GM18505 (cell line): ENCODE measurements at regions not wholly inside any gene's neighbourhood (a gene's known extent, or its start where the extent isn't known, plus 50 kb on each side); places are given as distances from the start of the nearest gene placed in this dataset.
A peak's percentile ranks its signal among the peaks of the same experiment; 100 is the strongest.

Source experiments
- ATAC-seq: cut with Tn5 transposase; IDR thresholded peaks from one replicate; pipeline ENCODE4 v1.9.1; 2021; ENCODE audit not compliant: unreplicated experiment
- POLR2A ChIP-seq: IDR thresholded peaks from 4 replicates; pipeline ENCODE4 v1.6.1; 2011; ENCODE audit warnings: borderline replicate concordance; ENCODE audit not compliant: insufficient read depth, insufficient read length; ENCODE audit errors: extremely low read depth

- TF ChIP-seq POLR2A, result no peak
Observed at GRCh38 chr7:113825832-113826231, 93.0 kb downstream of the PPP1R3A start.

GRCh38 chr7:113824117-113824823 lies 94.5 kb downstream of the PPP1R3A start:
- no peak for ATAC-seq

More at GRCh38 chr7:113825832-113826231, 93.0 kb downstream of the PPP1R3A start:
- ATAC-seq, result no peak

GRCh38 chr7:113819474-113819873 lies 99.3 kb downstream of the PPP1R3A start:
- ATAC-seq, result no peak

More at GRCh38 chr7:113824117-113824823, 94.5 kb downstream of the PPP1R3A start:
- no peak for TF ChIP-seq POLR2A

DNA sequence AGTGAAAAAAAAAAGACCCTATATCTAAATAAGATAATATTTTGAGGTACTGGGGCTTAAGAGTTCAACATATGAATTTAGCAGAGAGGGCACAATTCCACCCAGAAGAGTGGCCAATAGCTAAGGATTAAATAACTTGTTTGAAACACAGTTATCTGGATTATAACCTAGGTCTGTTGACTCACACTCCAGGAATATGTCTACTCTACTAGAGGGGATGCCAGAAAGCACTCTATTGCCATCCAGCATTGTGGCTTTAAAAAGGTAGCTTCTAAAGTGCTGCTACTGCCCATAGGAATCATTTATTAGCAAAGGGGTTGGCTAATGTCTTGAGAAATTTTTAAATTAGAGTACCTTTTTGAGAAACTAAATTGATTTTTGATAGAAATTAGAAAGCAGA lies 102.2 kb downstream of the PPP1R3A start:
- ATAC-seq, result no peak

More at GRCh38 chr7:113819474-113819873, 99.3 kb downstream of the PPP1R3A start:
- no peak for TF ChIP-seq POLR2A

GRCh38 chr7:113813471-113813870 lies 105.3 kb downstream of the PPP1R3A start:
- no peak for TF ChIP-seq POLR2A
- ATAC-seq, result no peak

More for the DNA sequence above, 102.2 kb downstream of the PPP1R3A start:
- TF ChIP-seq POLR2A, result no peak

DNA sequence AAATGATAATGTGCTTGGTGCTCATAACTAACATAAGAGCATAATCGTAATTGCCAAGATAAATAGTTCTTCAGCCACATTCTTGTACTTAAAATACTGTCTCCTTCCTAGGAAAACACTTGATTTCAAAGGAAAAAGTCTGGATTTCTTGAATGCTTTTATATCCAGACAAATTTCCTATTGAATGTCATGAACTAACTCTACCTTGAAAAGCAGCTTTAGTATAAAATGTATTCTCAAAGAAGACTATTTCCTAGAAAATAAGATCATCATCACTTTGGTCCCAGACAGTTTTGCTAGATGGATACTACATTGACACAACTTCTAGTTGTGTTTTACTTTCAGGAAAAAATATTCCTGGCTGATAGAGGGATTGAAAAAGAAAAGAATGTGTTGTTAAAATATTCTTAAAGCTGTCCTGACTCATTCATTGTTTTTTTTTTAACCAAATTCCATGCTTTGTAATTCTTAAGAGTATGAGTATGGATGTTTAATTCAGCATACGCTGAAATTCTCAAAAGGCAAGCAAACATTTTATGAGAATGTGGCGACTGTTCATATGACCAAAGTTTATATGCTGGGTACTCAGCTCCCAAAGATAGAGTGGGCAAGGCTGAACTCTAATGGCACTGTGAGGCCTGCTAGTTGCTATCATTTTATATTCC lies 106.1 kb downstream of the PPP1R3A start:
- no peak for TF ChIP-seq POLR2A
- no peak for ATAC-seq

GRCh38 chr7:113810080-113810744 lies 108.6 kb downstream of the PPP1R3A start:
- ATAC-seq, result no peak
- TF ChIP-seq POLR2A, result no peak

DNA sequence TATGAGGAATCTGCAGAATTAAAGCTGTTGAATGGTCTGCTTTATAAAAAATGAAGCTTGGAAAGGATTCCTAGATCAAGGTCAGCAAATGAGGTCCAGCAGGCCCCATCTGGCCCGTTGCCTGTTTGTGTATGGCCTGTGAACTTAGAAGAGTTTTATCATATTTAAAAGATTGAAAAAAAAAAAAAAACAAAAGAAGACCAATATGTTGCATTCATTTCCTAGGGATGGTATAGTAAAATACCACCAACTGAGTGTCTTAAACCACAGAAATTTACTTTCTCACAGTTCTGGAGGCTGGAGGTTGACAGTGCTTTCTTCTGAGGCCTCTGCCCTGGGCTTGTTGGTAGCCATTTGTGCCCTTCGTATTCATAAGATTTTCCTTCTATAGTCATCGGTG lies 109.2 kb downstream of the PPP1R3A start:
- TF ChIP-seq POLR2A, result no peak
- ATAC-seq, result no peak

GRCh38 chr7:113806633-113807327 lies 112.0 kb downstream of the PPP1R3A start:
- ATAC-seq, result no peak
- no peak for TF ChIP-seq POLR2A

GRCh38 chr7:113805976-113806375 lies 112.8 kb downstream of the PPP1R3A start:
- ATAC-seq, result no peak
- no peak for TF ChIP-seq POLR2A

- TF ChIP-seq POLR2A, result no peak
- ATAC-seq, result no peak
Observed at GRCh38 chr7:113804475-113805095, 114.2 kb downstream of the PPP1R3A start.

DNA sequence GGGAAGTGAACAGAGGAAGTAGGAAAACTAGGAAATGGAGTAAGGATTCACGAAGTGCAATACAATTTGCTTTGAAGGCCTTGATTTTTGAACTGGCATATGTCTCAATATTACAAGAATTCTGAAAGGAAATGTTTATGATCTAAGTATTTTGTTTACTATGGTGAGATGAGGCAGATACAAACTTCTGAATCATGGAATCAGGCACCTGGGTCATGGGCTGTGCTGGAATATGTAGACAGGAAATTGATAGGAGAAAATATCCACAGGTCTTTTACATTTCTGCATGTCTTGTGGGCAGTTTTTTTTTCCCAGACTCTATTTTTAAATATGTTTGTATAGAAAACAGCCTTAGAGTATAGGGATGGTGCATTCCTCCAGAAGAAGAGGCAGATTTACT lies 117.1 kb downstream of the PPP1R3A start:
- no peak for ATAC-seq
- no peak for TF ChIP-seq POLR2A

GRCh38 chr7:113800826-113801225 lies 118.0 kb downstream of the PPP1R3A start:
- ATAC-seq, result no peak
- no peak for TF ChIP-seq POLR2A

GRCh38 chr7:113799896-113800295 lies 118.9 kb downstream of the PPP1R3A start:
- peak; percentile 98 for ATAC-seq
- no peak for TF ChIP-seq POLR2A
